ENCODE measurements at regions not wholly inside any gene's neighbourhood (a gene's known extent, or its start where the extent isn't known, plus 50 kb on each side); places are given as distances from the start of the nearest gene placed in this dataset.

GRCh38 chr11:81174646-81175330 is 1558.9 kb downstream of the FAM181B start:
- DNase-seq (ENCODE audit: low read depth): no peak
- H3K4me3 ChIP-seq (ENCODE audit: low read length): no peak overlapping the region
- no peak for TF ChIP-seq CTCF (conservative IDR thresholded peaks at IDR 0.05; ENCODE audit: low read length)

GRCh38 chr11:81165164-81165563 is 1568.5 kb downstream of the FAM181B start:
- no peak for DNase-seq (ENCODE audit: low read depth)
- H3K4me3 ChIP-seq (ENCODE audit: low read length): no peak overlapping the region
- no peak for TF ChIP-seq CTCF (conservative IDR thresholded peaks at IDR 0.05; ENCODE audit: low read length)

GRCh38 chr11:81159900-81160299 is 1573.8 kb downstream of the FAM181B start:
- no peak for TF ChIP-seq CTCF (conservative IDR thresholded peaks at IDR 0.05; ENCODE audit: low read length)

DNA sequence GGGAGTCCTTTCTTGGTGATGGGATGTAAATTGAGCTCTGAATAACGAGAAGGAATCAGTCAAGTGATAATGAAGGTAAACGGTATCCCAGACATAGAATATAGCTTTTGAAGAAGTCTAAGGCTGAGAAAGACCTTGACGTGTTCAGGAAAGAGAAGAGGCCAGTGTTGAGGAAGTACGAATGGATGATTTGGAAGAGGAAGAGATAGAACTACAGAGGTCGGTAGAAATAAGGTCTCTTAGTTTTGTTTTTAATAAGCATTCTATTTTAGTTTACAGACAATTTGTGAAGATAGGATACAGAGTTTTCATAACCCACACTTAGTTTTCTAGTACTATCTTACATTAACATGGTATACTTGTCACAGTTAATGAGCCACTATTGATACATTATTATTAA is 1598.1 kb downstream of the FAM181B start:
- DNase-seq (ENCODE audit: low read depth): no peak
- H3K4me3 ChIP-seq (ENCODE audit: low read length): no peak overlapping the region
- TF ChIP-seq CTCF (conservative IDR thresholded peaks at IDR 0.05; ENCODE audit: low read length): no peak

More at GRCh38 chr11:81159900-81160299, 1573.8 kb downstream of the FAM181B start:
- no peak overlapping the region for H3K4me3 ChIP-seq (ENCODE audit: low read length)
- DNase-seq (ENCODE audit: low read depth): no peak

- H3K4me3 ChIP-seq (ENCODE audit: low read length): no peak overlapping the region
- DNase-seq (ENCODE audit: low read depth): no peak
- no peak for TF ChIP-seq CTCF (conservative IDR thresholded peaks at IDR 0.05; ENCODE audit: low read length)
These were observed 1604.0 kb downstream of the FAM181B start for GRCh38 chr11:81129618-81130017.

- TF ChIP-seq CTCF (conservative IDR thresholded peaks at IDR 0.05; ENCODE audit: low read length): no peak
- no peak for DNase-seq (ENCODE audit: low read depth)
- H3K4me3 ChIP-seq (ENCODE audit: low read length): no peak overlapping the region
These were observed 1620.9 kb downstream of the FAM181B start for GRCh38 chr11:81112718-81113117.

DNA sequence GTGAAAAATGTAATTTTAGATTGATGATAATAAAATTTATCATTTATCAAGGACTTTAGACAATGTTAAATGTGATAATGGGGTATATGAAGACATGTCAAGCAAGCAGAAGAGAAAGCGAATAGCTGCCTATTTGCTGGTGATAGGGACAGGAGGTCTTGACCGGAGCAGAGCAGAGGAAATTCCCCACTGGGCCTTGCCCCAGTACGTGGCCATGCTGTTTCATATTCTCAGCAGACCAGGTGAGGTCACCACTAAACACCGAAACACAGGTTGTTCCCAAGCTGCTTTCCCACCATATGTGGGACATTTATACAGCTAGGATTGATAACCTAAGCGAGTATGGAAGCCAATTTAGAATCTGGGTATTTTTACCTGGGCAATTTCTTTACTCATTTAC is 1629.6 kb downstream of the FAM181B start:
- no peak for TF ChIP-seq CTCF (conservative IDR thresholded peaks at IDR 0.05; ENCODE audit: low read length)
- no peak for DNase-seq (ENCODE audit: low read depth)
- no peak overlapping the region for H3K4me3 ChIP-seq (ENCODE audit: low read length)
